ENCODE measurements at regions not wholly inside any gene's neighbourhood (a gene's known extent, or its start where the extent isn't known, plus 50 kb on each side); places are given as distances from the start of the nearest gene placed in this dataset.

GRCh38 chr13:105607426-105607825 is 928.0 kb downstream of the EFNB2 start:
- Histone ChIP-seq H3K4me3 (ENCODE audit: low read length) (no peak overlapping the region), H3K36me3 (ENCODE audit: control insufficient read depth, insufficient read depth, low read length) (no peaks in the 10 kb centered on the region), H3K27ac (ENCODE audit: low read depth, low read length) (no peak overlapping the region), H3K4me1 (ENCODE audit: control insufficient read depth, insufficient read depth, low read length) (no peaks in the 10 kb centered on the region), H3K9ac (ENCODE audit: extremely low read depth, low read length, poor library complexity, severe bottlenecking) (no peak overlapping the region), H3K27me3 (ENCODE audit: control insufficient read depth, insufficient read depth, low read length, poor library complexity, severe bottlenecking) (no peaks in the 10 kb centered on the region), H3K9me3 (ENCODE audit: control insufficient read depth, low read length) (no peaks in the 10 kb centered on the region)
- no peak overlapping the region for H3K4me3 Mint-ChIP-seq
- H3K27me3 Mint-ChIP-seq (ENCODE audit: insufficient read depth) = no peaks in the 10 kb centered on the region
- TF ChIP-seq CTCF (conservative IDR thresholded peaks at IDR 0.05) = no peak
- no peak for DNase-seq
- H3K36me3 Mint-ChIP-seq (ENCODE audit: low read depth) = no peaks in the 10 kb centered on the region
- peaks cover 4% of the 10 kb centered on the region for H3K4me1 Mint-ChIP-seq
- 100% methylated on average over 1 of the region's 2 CpGs; no CpG with 5 or more reads in 1 of the 2 experiments for WGBS, 2 experiments (ENCODE audit: insufficient coverage in 1 of 2, insufficient read length in 1 of 2)
- H3K9me3 Mint-ChIP-seq = no peaks in the 10 kb centered on the region
- H3K27ac Mint-ChIP-seq = no peak overlapping the region

GRCh38 chr13:105607016-105607415 is 928.4 kb downstream of the EFNB2 start:
- Histone ChIP-seq H3K9ac (ENCODE audit: extremely low read depth, low read length, poor library complexity, severe bottlenecking) (no peak overlapping the region), H3K4me3 (ENCODE audit: low read length) (no peak overlapping the region), H3K27me3 (ENCODE audit: control insufficient read depth, insufficient read depth, low read length, poor library complexity, severe bottlenecking) (no peaks in the 10 kb centered on the region), H3K27ac (ENCODE audit: low read depth, low read length) (no peak overlapping the region), H3K9me3 (ENCODE audit: control insufficient read depth, low read length) (no peaks in the 10 kb centered on the region), H3K4me1 (ENCODE audit: control insufficient read depth, insufficient read depth, low read length) (no peaks in the 10 kb centered on the region), H3K36me3 (ENCODE audit: control insufficient read depth, insufficient read depth, low read length) (no peaks in the 10 kb centered on the region)
- H3K4me1 Mint-ChIP-seq = peaks cover 4% of the 10 kb centered on the region
- no peaks in the 10 kb centered on the region for H3K9me3 Mint-ChIP-seq
- H3K27ac Mint-ChIP-seq = no peak overlapping the region
- WGBS, 2 experiments (ENCODE audit: insufficient coverage in 1 of 2, insufficient read length in 1 of 2) = 81% methylated on average over 2 of the region's 2 CpGs; no CpG with 5 or more reads in 1 of the 2 experiments
- H3K27me3 Mint-ChIP-seq (ENCODE audit: insufficient read depth) = no peaks in the 10 kb centered on the region
- DNase-seq = no peak
- no peak overlapping the region for H3K4me3 Mint-ChIP-seq
- no peak for TF ChIP-seq CTCF (conservative IDR thresholded peaks at IDR 0.05)
- H3K36me3 Mint-ChIP-seq (ENCODE audit: low read depth) = no peaks in the 10 kb centered on the region

- H3K4me3 Mint-ChIP-seq = no peak overlapping the region
- Histone ChIP-seq H3K27me3 (ENCODE audit: control insufficient read depth, insufficient read depth, low read length, poor library complexity, severe bottlenecking) (no peaks in the 10 kb centered on the region), H3K27ac (ENCODE audit: low read depth, low read length) (no peak overlapping the region), H3K4me1 (ENCODE audit: control insufficient read depth, insufficient read depth, low read length) (no peaks in the 10 kb centered on the region), H3K9me3 (ENCODE audit: control insufficient read depth, low read length) (no peaks in the 10 kb centered on the region), H3K36me3 (ENCODE audit: control insufficient read depth, insufficient read depth, low read length) (no peaks in the 10 kb centered on the region), H3K4me3 (ENCODE audit: low read length) (no peak overlapping the region), H3K9ac (ENCODE audit: extremely low read depth, low read length, poor library complexity, severe bottlenecking) (no peak overlapping the region)
- H3K4me1 Mint-ChIP-seq = no peaks in the 10 kb centered on the region
- H3K27me3 Mint-ChIP-seq (ENCODE audit: insufficient read depth) = no peaks in the 10 kb centered on the region
- no peaks in the 10 kb centered on the region for H3K9me3 Mint-ChIP-seq
- no peak for TF ChIP-seq CTCF (conservative IDR thresholded peaks at IDR 0.05)
- H3K27ac Mint-ChIP-seq = no peak overlapping the region
- 93 to 95% methylated on average over 7 to 8 of the region's 8 CpGs for whole genome bisulfite sequencing, 2 experiments (ENCODE audit: insufficient coverage in 1 of 2, insufficient read length in 1 of 2)
- H3K36me3 Mint-ChIP-seq (ENCODE audit: low read depth) = no peaks in the 10 kb centered on the region
- no peak for DNase-seq
These were observed 932.3 kb downstream of the EFNB2 start for GRCh38 chr13:105602956-105603670.

All from endodermal cell (in vitro differentiated cells).